ENCODE measurements at regions not wholly inside any gene's neighbourhood (a gene's known extent, or its start where the extent isn't known, plus 50 kb on each side); places are given as distances from the start of the nearest gene placed in this dataset.
"Not testable (repeated sequence)": the region's sequence is repeated elsewhere in the genome, so short reads cannot be mapped to it uniquely, and the experiment has no call there.

GRCh38 chr1:229000187-229000586 is 264.9 kb downstream of the RHOU start:
- no peak for DNase-seq (ENCODE audit: low read depth in 4 of 4, low spot score in 3 of 4)

- no peak for DNase-seq (ENCODE audit: low read depth in 4 of 4, low spot score in 3 of 4)
Measured at GRCh38 chr1:229001467-229002011, 266.3 kb downstream of the RHOU start.

GRCh38 chr1:229002037-229002436 is 266.8 kb downstream of the RHOU start:
- DNase-seq (ENCODE audit: low read depth in 4 of 4, low spot score in 3 of 4): no peak

- DNase-seq (ENCODE audit: low read depth in 4 of 4, low spot score in 3 of 4): no peak
Measured at GRCh38 chr1:229002451-229002960, 267.2 kb downstream of the RHOU start.

GRCh38 chr1:229003233-229004031 is 267.5 kb upstream of the RAB4A start:
- no peak for DNase-seq (ENCODE audit: low read depth in 4 of 4, low spot score in 3 of 4)

- DNase-seq (ENCODE audit: low read depth in 4 of 4, low spot score in 3 of 4): no peak
Measured at GRCh38 chr1:229004066-229004833, 266.7 kb upstream of the RAB4A start.

DNA sequence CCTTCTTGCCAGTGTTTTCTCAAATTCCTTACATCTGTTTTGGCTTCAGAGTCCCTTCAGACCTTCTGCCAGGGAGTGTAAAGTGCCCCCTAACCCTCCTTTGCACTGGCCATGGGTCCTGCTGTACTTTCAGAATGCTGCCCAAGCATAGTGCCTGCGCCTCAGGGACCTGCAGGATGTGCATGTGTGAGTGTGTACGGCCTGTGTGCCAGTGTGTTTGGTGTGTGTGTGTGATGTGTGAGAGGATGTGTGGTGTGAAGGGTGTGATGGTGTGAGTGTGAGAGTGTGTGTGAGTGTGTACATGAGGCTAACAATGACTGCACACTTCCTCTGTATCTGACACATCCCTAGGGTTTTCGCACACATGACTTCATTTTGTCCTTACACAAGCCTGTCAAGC is 265.8 kb upstream of the RAB4A start:
- no peak for DNase-seq (ENCODE audit: low read depth in 4 of 4, low spot score in 3 of 4)

GRCh38 chr1:229005556-229005955 is 265.4 kb upstream of the RAB4A start:
- no peak for DNase-seq (ENCODE audit: low read depth in 4 of 4, low spot score in 3 of 4)

GRCh38 chr1:229006121-229006870 is 264.6 kb upstream of the RAB4A start:
- DNase-seq (ENCODE audit: low read depth in 4 of 4, low spot score in 3 of 4): no peak

DNA sequence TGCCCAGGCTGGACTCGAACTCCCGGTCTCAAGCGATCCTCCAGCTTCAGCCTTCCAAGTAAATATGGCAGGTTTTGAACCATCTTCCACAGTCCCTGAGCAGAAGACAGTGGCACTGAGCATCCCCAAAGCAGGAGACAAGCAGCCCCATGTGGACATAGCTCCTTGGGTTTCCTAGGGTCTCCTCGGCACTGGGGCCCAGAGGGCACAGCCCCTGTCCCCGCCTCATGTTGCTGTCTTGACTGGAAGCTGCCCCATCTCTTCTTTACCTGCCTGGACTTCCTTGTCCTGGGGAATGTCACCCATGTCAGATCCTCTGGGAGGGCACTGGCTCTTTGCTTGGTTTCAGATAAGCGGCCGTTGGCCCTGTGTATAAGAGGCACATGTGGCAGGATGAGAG is 263.7 kb upstream of the RAB4A start:
- DNase-seq (ENCODE audit: low read depth in 4 of 4, low spot score in 3 of 4): no peak

DNA sequence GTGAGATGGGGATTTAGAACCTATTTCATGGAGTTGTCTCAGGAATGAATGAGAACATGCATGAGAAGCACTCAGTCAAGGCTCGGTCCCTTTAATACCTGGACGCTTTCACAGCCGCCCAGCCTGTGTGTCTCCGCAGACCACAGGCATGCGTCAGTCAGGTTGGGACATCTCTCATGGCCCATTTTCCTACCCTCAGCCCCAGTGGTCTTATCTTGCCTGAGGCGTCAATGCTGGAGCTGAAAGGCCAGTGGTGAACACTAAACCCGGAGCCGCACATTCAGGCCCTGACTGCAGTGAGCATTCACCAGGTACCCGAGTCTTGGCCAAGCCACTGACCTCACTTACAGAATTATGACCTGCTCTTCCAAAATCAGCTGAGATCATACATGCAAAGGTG is 263.2 kb upstream of the RAB4A start:
- DNase-seq (ENCODE audit: low read depth in 4 of 4, low spot score in 3 of 4): no peak

DNA sequence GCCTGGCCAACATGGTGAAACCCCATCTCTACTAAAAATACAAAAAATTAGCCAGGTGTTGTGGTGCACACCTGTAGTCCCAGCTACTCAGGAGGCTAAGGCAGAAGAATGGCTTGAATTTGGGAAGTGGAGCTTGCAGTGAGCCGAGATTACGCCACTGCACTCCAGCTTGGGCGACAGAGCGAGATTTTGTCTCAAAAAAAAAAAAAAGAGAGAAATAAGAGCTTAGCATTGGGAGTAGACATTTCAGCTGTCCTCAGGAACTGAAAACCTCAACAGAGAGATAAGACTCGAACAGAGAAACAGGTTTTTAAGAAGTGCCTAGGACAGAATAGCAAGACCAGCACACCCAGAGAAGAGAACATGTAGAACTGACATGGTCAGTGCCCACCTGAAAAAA is 262.6 kb upstream of the RAB4A start:
- DNase-seq (ENCODE audit: low read depth in 4 of 4, low spot score in 3 of 4): not testable (repeated sequence)

- DNase-seq (ENCODE audit: low read depth in 4 of 4, low spot score in 3 of 4): no peak
Measured at GRCh38 chr1:229011022-229011421, 259.9 kb upstream of the RAB4A start.

DNA sequence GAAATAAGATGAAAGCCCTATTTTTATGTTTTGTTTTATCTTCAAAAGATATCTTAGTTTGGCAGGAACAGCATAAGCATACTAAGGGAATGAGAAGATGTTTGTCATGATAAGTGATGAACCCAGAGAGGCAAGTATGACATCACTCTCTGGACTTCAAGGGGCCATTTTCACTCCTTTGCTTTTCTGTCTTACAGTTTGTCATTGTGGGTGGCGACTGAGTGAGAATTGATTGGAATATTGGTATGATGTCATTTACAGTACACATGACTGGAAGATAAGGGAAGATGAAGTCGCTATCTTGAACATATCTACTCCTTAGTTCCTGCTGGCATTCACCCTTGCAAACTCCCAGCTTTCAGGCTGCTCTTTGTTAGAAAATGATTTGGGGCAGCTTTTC is 258.1 kb upstream of the RAB4A start:
- DNase-seq (ENCODE audit: low read depth in 4 of 4, low spot score in 3 of 4): no peak

GRCh38 chr1:229013981-229014380 is 256.9 kb upstream of the RAB4A start:
- DNase-seq (ENCODE audit: low read depth in 4 of 4, low spot score in 3 of 4): no peak

DNA sequence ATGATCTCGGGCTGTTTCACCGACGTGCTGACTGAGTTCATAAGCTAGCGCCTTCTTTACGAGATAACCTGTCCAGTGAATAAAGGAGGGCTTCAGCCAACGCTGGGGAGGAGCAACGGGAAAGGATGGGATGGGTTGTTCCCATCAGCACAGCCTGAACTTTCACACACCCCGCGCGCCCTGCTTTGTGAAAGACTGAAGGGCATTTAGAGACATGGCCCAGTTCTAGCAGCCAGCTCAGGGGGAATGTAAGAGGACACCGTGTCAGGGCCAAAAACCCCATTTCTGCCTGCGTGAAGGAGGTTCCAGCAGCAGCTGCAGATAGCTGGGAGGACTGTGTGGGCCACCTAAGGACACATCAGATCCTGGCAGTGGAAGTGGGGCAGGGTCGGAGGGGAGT is 255.1 kb upstream of the RAB4A start:
- DNase-seq (ENCODE audit: low read depth in 4 of 4, low spot score in 3 of 4): no peak

- no peak for DNase-seq (ENCODE audit: low read depth in 4 of 4, low spot score in 3 of 4)
Measured at GRCh38 chr1:229017091-229017490, 253.8 kb upstream of the RAB4A start.

DNA sequence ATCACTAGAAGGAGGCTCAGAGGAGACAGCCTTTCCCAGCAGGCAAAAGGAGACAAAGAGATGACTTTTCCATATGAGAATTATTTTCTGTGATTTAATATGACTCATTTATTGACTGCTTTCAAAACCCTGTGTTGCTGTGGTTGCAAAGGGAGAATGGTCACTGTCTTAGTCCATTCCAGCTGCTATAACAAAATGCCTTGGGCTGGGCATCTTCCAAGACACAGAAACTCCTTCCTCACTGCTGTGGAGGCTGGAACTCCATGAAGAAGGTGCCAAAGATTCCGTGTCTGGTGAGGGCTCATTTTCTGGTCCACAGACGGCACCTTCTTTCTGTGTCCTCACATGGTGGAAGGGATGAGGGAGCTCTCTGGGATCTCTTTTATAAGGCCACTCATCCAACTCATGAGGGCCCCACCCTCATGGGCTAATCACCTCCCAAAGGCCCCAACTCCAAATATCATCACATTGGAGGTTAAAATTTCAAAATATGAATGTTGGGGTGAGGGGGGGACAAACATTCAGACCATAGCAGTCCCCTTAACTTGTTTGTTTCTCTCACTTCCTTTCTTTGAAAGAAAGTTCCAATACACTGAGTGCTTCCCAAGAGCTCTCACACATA is 252.1 kb upstream of the RAB4A start:
- DNase-seq (ENCODE audit: low read depth in 4 of 4, low spot score in 3 of 4): no peak

DNA sequence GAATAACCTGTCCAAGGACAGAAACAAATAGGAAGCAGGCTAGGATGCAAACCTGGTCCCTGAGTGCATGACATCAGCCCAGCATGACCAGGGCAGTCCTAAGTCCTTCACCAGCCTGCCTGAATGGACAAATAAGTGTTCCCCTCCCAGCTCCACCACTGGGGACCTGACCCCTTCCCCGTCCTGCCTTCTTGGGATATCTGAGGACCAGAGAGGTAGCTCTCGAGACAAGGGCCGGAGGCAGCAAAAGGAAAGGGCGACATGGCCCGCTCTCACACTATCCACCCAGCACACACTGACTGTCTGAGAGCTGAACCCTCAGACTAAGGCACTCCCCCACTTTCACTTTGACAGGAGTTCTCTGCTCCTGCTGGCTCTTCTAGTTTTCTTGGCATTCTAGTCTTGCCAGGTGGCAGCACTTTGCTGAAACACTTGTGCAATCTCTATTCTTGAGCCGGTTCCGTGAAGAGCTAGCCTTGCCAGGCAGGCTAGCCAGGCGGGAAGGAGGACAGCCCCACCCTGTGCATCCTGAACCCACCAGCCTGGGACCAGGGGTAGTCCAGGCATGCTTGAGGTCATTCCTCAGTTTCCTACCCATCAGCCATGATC is 251.1 kb upstream of the RAB4A start:
- DNase-seq (ENCODE audit: low read depth in 4 of 4, low spot score in 3 of 4): no peak

GRCh38 chr1:229021034-229021433 is 249.9 kb upstream of the RAB4A start:
- not testable (repeated sequence) for DNase-seq (ENCODE audit: low read depth in 4 of 4, low spot score in 3 of 4)

All from right renal pelvis (tissue), 4 donors.